A673 (cell line): ENCODE measurements at regions not wholly inside any gene's neighbourhood (a gene's known extent, or its start where the extent isn't known, plus 50 kb on each side); places are given as distances from the start of the nearest gene placed in this dataset.

Experiments
- BruUV-seq: library from RNA; stranded (reverse); fragments of 400-500 nt; replicated peaks from 2 replicates; lab custom pipeline; 2021; lab: Mats Ljungman, UMichigan
- CTCF ChIA-PET: fragments of 300-600 bp; sonication (Branson Sonifier 250); formaldehyde crosslinking; loops from one replicate; lab custom pipeline; 2022; ENCODE audit warnings: antibody characterized with exemption; lab: Charles Lee
- POLR2A ChIA-PET: fragments of 300-600 bp; sonication (Branson Sonifier 250); formaldehyde crosslinking; loops from one replicate; lab custom pipeline; 2022; ENCODE audit warnings: antibody characterized with exemption; ENCODE audit not compliant: low non-redundant PET; lab: Charles Lee
- DNase-seq: peaks from one replicate; pipeline ENCODE4 v3.0.0-alpha.2; 2015; ENCODE audit warnings: low spot score
- H3K27ac ChIP-seq: fragments of 200-600 bp; sonication (generic); 2 replicates; pipeline ENCODE4 v1.5.1; 2016; ENCODE audit warnings: mixed run types, low read depth, mild to moderate bottlenecking, mixed read lengths, antibody characterized with exemption, low read length; ENCODE audit not compliant: poor library complexity, severe bottlenecking
- H3K27me3 ChIP-seq: fragments of 200-600 bp; sonication (generic); replicated peaks from 2 replicates; pipeline ENCODE4 v1.6.1; 2017; ENCODE audit warnings: mixed run types, low read depth, mild to moderate bottlenecking, mixed read lengths, antibody characterized with exemption, low read length; ENCODE audit not compliant: insufficient read depth, poor library complexity
- H3K36me3 ChIP-seq: fragments of 200-600 bp; sonication (generic); 2 replicates; pipeline ENCODE4 v1.6.1; 2016; ENCODE audit warnings: mixed run types, mild to moderate bottlenecking, mixed read lengths, antibody characterized with exemption, low read length; ENCODE audit not compliant: insufficient read depth, poor library complexity, severe bottlenecking
- H3K4me1 ChIP-seq: fragments of 200-600 bp; sonication (generic); 2 replicates; pipeline ENCODE4 v1.6.1; 2017; ENCODE audit warnings: mixed run types, mild to moderate bottlenecking, mixed read lengths, antibody characterized with exemption, low read length; ENCODE audit not compliant: insufficient read depth, poor library complexity, severe bottlenecking
- H3K4me3 ChIP-seq: fragments of 200-600 bp; sonication (generic); 2 replicates; pipeline ENCODE4 v1.5.1; 2016; ENCODE audit warnings: low read depth, mixed run types, mild to moderate bottlenecking, mixed read lengths, low read length; ENCODE audit not compliant: poor library complexity, severe bottlenecking
- H3K9me3 ChIP-seq: fragments of 200-600 bp; sonication (generic); 2 replicates; pipeline ENCODE4 v1.6.1; 2016; ENCODE audit warnings: mixed run types, low read depth, mild to moderate bottlenecking, mixed read lengths, antibody characterized with exemption, low read length; ENCODE audit not compliant: poor library complexity, severe bottlenecking
- CTCF ChIP-seq: fragments of 300-800, 200-600 bp; sonication (generic); conservative IDR thresholded peaks from 2 replicates; pipeline ENCODE4 v1.5.1; 2017; ENCODE audit warnings: low read depth, mild to moderate bottlenecking, antibody characterized with exemption, low read length, moderate library complexity, mixed read lengths
- EZH2 ChIP-seq: fragments of 200-600 bp; sonication (generic); IDR thresholded peaks from 2 replicates; pipeline ENCODE4 v1.6.1; 2017; ENCODE audit warnings: borderline replicate concordance, low read depth, mild to moderate bottlenecking, mixed read lengths, antibody characterized with exemption, low read length; ENCODE audit not compliant: poor library complexity, severe bottlenecking
- intact Hi-C: fragments of 100-400 bp; cut with micrococcal nuclease; formaldehyde crosslinking; loops from one replicate; pipeline ENCODE4 v1.10.0; 2022; ENCODE audit not compliant: unreplicated experiment

- intact Hi-C loops, result no loop called here
- H3K27me3 ChIP-seq, result peaks cover 12% of the 10 kb centered on the region
- POLR2A ChIA-PET, result no interaction called here
- TF ChIP-seq CTCF (no peak), EZH2 (no peak)
- BruUV-seq, result no TSS peak
- DNase-seq, result no peak
- no peaks in the 10 kb centered on the region for H3K9me3 ChIP-seq
- no peaks in the 10 kb centered on the region for H3K36me3 ChIP-seq
- no peaks in the 10 kb centered on the region for H3K4me1 ChIP-seq
- CTCF ChIA-PET, result no interaction called here
- H3K4me3 ChIP-seq, result no peak overlapping the region
- no peak overlapping the region for H3K27ac ChIP-seq
Measured at GRCh38 chr16:73732681-73733080, 563.9 kb upstream of the PSMD7 start.

- BruUV-seq, result no TSS peak
- CTCF ChIA-PET, result no interaction called here
Measured at GRCh38 chr16:73732143-73732542, 564.5 kb upstream of the PSMD7 start.

GRCh38 chr16:73730481-73731090 is 566.0 kb upstream of the PSMD7 start:
- no peak overlapping the region for H3K27ac ChIP-seq
- no peak for TF ChIP-seq EZH2
- ChIA-PET POLR2A (no interaction called here), CTCF (no interaction called here)
- peak; percentile 63 for DNase-seq
- H3K4me3 ChIP-seq, result no peak overlapping the region
- H3K36me3 ChIP-seq, result no peaks in the 10 kb centered on the region
- H3K9me3 ChIP-seq, result no peaks in the 10 kb centered on the region
- peaks cover 6% of the 10 kb centered on the region for H3K27me3 ChIP-seq
- no TSS peak for BruUV-seq
- intact Hi-C loops, result no loop called here
- H3K4me1 ChIP-seq, result no peaks in the 10 kb centered on the region

More at GRCh38 chr16:73732143-73732542, 564.5 kb upstream of the PSMD7 start:
- intact Hi-C loops, result no loop called here
- no peaks in the 10 kb centered on the region for H3K9me3 ChIP-seq
- H3K4me1 ChIP-seq, result no peaks in the 10 kb centered on the region
- DNase-seq, result no peak
- no peaks in the 10 kb centered on the region for H3K36me3 ChIP-seq
- H3K27ac ChIP-seq, result no peak overlapping the region
- TF ChIP-seq CTCF, result no peak
- TF ChIP-seq EZH2, result no peak
- H3K27me3 ChIP-seq, result peaks cover 9% of the 10 kb centered on the region
- no peak overlapping the region for H3K4me3 ChIP-seq
- POLR2A ChIA-PET, result no interaction called here

GRCh38 chr16:73725156-73725555 is 571.5 kb upstream of the PSMD7 start:
- Histone ChIP-seq H3K9me3 (no peaks in the 10 kb centered on the region), H3K27ac (no peak overlapping the region), H3K27me3 (peaks cover 20% of the 10 kb centered on the region), H3K4me1 (no peaks in the 10 kb centered on the region), H3K36me3 (no peaks in the 10 kb centered on the region), H3K4me3 (no peak overlapping the region)
- ChIA-PET POLR2A (no interaction called here), CTCF (no interaction called here)
- intact Hi-C loops, result no loop called here
- BruUV-seq, result no TSS peak
- no peak for TF ChIP-seq EZH2
- no peak for TF ChIP-seq CTCF
- no peak for DNase-seq
